GM18861 (cell line): ENCODE measurements at regions not wholly inside any gene's neighbourhood (a gene's known extent, or its start where the extent isn't known, plus 50 kb on each side); places are given as distances from the start of the nearest gene placed in this dataset.

Experiments
- ATAC-seq: cut with Tn5 transposase; IDR thresholded peaks from one replicate; pipeline ENCODE4 v1.9.1; 2021; ENCODE audit not compliant: unreplicated experiment

GRCh38 chrX:134718105-134718965, 60.1 kb upstream of the PLAC1 start:
- no peak for ATAC-seq

GRCh38 chrX:134717698-134718097, 59.4 kb upstream of the PLAC1 start:
- ATAC-seq = no peak

GRCh38 chrX:134716620-134717012, 58.3 kb upstream of the PLAC1 start:
- no peak for ATAC-seq

- ATAC-seq = no peak
These were observed 57.8 kb upstream of the PLAC1 start for GRCh38 chrX:134715930-134716619.

GRCh38 chrX:134714633-134715110, 56.4 kb upstream of the PLAC1 start:
- ATAC-seq = no peak

GRCh38 chrX:134713618-134714107, 55.4 kb upstream of the PLAC1 start:
- no peak for ATAC-seq

GRCh38 chrX:134712272-134712671, 54.0 kb upstream of the PLAC1 start:
- no peak for ATAC-seq

GRCh38 chrX:134711135-134711921, 53.1 kb upstream of the PLAC1 start:
- no peak for ATAC-seq
